ENCODE measurements at regions not wholly inside any gene's neighbourhood (a gene's known extent, or its start where the extent isn't known, plus 50 kb on each side); places are given as distances from the start of the nearest gene placed in this dataset.

GRCh38 chr13:26968431-26969341, 202.9 kb downstream of the USP12 start:
- peak in 1 of 2 donors; percentile 25 for TF ChIP-seq POLR2A (IDR thresholded peaks at IDR 0.05)
- TF ChIP-seq CTCF (IDR thresholded peaks at IDR 0.05), result no peak

All from Peyer's patch (tissue), 4 donors.